PC-3 (cell line): ENCODE measurements at regions not wholly inside any gene's neighbourhood (a gene's known extent, or its start where the extent isn't known, plus 50 kb on each side); places are given as distances from the start of the nearest gene placed in this dataset.

Experiments
- EZH2 ChIP-seq: fragments of 300-600 bp; sonication (generic); IDR thresholded peaks from one replicate; pipeline ENCODE4 v1.6.1; 2017; ENCODE audit warnings: antibody characterized with exemption, mild to moderate bottlenecking, low read length; ENCODE audit not compliant: unreplicated experiment
- TF ChIP-seq, protein P1 (sequence below): fragments of 300-600 bp; sonication (generic); conservative IDR thresholded peaks from 2 replicates; pipeline ENCODE4 v1.5.1; 2017; ENCODE audit warnings: antibody characterized with exemption, low read depth, mild to moderate bottlenecking, low read length

DNA sequence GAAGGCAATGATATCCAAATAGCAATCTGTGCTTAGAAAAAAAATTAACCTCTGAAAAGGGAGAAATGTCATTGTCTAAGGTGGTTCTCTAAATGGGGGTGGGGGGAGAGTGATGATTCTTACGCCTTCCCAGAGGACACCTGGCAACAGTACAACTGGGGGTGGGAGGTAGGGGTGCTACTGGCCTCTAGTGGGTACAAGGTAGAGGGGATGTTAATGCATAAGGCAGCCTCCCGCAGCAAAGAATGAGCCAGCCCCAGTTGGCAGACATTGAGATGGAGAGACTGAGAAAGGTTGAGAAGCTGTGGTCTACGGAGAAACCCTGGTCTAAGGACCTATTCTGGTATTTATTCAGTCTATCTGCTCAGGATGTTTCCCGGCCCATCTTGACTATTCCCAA, 472.2 kb upstream of the RUNX1 start:
- TF ChIP-seq, protein P1, sequence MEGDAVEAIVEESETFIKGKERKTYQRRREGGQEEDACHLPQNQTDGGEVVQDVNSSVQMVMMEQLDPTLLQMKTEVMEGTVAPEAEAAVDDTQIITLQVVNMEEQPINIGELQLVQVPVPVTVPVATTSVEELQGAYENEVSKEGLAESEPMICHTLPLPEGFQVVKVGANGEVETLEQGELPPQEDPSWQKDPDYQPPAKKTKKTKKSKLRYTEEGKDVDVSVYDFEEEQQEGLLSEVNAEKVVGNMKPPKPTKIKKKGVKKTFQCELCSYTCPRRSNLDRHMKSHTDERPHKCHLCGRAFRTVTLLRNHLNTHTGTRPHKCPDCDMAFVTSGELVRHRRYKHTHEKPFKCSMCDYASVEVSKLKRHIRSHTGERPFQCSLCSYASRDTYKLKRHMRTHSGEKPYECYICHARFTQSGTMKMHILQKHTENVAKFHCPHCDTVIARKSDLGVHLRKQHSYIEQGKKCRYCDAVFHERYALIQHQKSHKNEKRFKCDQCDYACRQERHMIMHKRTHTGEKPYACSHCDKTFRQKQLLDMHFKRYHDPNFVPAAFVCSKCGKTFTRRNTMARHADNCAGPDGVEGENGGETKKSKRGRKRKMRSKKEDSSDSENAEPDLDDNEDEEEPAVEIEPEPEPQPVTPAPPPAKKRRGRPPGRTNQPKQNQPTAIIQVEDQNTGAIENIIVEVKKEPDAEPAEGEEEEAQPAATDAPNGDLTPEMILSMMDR: no peak
- TF ChIP-seq EZH2: no peak
